Sigmoid colon (tissue), 6 donors: ENCODE measurements at regions not wholly inside any gene's neighbourhood (a gene's known extent, or its start where the extent isn't known, plus 50 kb on each side); places are given as distances from the start of the nearest gene placed in this dataset.

Experiments used
- DNase-seq: peaks from one replicate; pipeline ENCODE4 v3.0.0-alpha.2; 2019
- H3K27ac ChIP-seq, 4 donors: fragments of 200-600 bp; sonication (generic); one replicate each; pipeline ENCODE4 v1.5.1; 2016 to 2019; ENCODE audit warnings: mild to moderate bottlenecking in 1 of 4
- H3K27me3 ChIP-seq, 3 donors: fragments of 200-600 bp; sonication (generic); one replicate each; pipeline ENCODE4 v1.5.1; 2019; ENCODE audit warnings: mild to moderate bottlenecking in 1 of 3
- H3K36me3 ChIP-seq, 4 donors: fragments of 200-600 bp; sonication (generic); one replicate each; pipeline ENCODE4 v1.5.1; 2016 to 2019
- H3K4me1 ChIP-seq, 4 donors: fragments of 200-600 bp; sonication (generic); one replicate each; pipeline ENCODE4 v1.5.1; 2017 to 2019
- H3K4me3 ChIP-seq, 4 donors: fragments of 200-600 bp; sonication (generic); one replicate each; pipeline ENCODE4 v1.5.1; 2017 to 2019; ENCODE audit warnings: mild to moderate bottlenecking in 2 of 4, moderate library complexity in 1 of 4
- H3K9me3 ChIP-seq, 4 donors: fragments of 200-600 bp in 3 of 4; sonication (generic) in 3 of 4; one replicate each; pipeline versions ENCODE4 v1.5.1 to v1.6.1; 2013 to 2019
- EP300 ChIP-seq, 4 donors: sonication (generic); formaldehyde crosslinking; IDR thresholded peaks; one replicate each; pipeline ENCODE4 v1.6.1; 2017; ENCODE audit warnings: antibody characterized with exemption in 4 of 4
- POLR2A ChIP-seq, 2 donors: fragments of 450-650 bp; IDR thresholded peaks; one replicate each; pipeline ENCODE4 v1.6.1; 2016; ENCODE audit warnings: antibody characterized with exemption in 2 of 2, mild to moderate bottlenecking in 2 of 2, moderate library complexity in 2 of 2
- POLR2AphosphoS5 ChIP-seq, 4 donors: sonication (generic); formaldehyde crosslinking; IDR thresholded peaks; one replicate each; pipeline ENCODE4 v1.6.1; 2017; ENCODE audit warnings: antibody characterized with exemption in 4 of 4
- WGBS, 2 donors: extraction: QIAGEN DNeasy Blood & Tissue Kit; methylation state at CpG; one replicate each; pipeline ENCODE4 v1.1.7; 2013; 5-methylcytosine and 5-hydroxymethylcytosine counted together
- intact Hi-C: fragments of 100-400 bp; cut with DNase I; formaldehyde crosslinking; loops from one replicate; pipeline ENCODE4 v1.15.1; 2023
- TF ChIP-seq, protein P1 (sequence below), 4 experiments: fragments of 450-650 bp in 3 of 4; fragments of 200-600 bp in 1 of 4; IDR thresholded peaks; one replicate each; pipeline ENCODE4 v1.5.1; 2016 to 2019; ENCODE audit warnings: antibody characterized with exemption in 4 of 4, mild to moderate bottlenecking in 3 of 4, moderate library complexity in 2 of 4
- donor health status: healthy with polysubstance abuse.
- donor health status: healthy.

- intact Hi-C loops: no loop called here
- WGBS, 2 donors: 71 to 81% methylated on average over 2 of the region's 2 CpGs
- Histone ChIP-seq H3K4me1 (no peaks in the 10 kb centered on the region), H3K4me3 (no peak overlapping the region), H3K27me3 (no peaks in the 10 kb centered on the region), H3K9me3 (no peaks in the 10 kb centered on the region), H3K36me3 (no peaks in the 10 kb centered on the region), H3K27ac (no peak overlapping the region)
- TF ChIP-seq, protein P1, sequence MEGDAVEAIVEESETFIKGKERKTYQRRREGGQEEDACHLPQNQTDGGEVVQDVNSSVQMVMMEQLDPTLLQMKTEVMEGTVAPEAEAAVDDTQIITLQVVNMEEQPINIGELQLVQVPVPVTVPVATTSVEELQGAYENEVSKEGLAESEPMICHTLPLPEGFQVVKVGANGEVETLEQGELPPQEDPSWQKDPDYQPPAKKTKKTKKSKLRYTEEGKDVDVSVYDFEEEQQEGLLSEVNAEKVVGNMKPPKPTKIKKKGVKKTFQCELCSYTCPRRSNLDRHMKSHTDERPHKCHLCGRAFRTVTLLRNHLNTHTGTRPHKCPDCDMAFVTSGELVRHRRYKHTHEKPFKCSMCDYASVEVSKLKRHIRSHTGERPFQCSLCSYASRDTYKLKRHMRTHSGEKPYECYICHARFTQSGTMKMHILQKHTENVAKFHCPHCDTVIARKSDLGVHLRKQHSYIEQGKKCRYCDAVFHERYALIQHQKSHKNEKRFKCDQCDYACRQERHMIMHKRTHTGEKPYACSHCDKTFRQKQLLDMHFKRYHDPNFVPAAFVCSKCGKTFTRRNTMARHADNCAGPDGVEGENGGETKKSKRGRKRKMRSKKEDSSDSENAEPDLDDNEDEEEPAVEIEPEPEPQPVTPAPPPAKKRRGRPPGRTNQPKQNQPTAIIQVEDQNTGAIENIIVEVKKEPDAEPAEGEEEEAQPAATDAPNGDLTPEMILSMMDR (IDR thresholded peaks at IDR 0.05): no peak
- TF ChIP-seq POLR2A (IDR thresholded peaks at IDR 0.05) (no peak), POLR2AphosphoS5 (IDR thresholded peaks at IDR 0.05) (no peak), EP300 (IDR thresholded peaks at IDR 0.05) (no peak)
- no peak for DNase-seq
These were observed 90.0 kb upstream of the STT3B start for GRCh38 chr3:31442755-31443154.

DNA sequence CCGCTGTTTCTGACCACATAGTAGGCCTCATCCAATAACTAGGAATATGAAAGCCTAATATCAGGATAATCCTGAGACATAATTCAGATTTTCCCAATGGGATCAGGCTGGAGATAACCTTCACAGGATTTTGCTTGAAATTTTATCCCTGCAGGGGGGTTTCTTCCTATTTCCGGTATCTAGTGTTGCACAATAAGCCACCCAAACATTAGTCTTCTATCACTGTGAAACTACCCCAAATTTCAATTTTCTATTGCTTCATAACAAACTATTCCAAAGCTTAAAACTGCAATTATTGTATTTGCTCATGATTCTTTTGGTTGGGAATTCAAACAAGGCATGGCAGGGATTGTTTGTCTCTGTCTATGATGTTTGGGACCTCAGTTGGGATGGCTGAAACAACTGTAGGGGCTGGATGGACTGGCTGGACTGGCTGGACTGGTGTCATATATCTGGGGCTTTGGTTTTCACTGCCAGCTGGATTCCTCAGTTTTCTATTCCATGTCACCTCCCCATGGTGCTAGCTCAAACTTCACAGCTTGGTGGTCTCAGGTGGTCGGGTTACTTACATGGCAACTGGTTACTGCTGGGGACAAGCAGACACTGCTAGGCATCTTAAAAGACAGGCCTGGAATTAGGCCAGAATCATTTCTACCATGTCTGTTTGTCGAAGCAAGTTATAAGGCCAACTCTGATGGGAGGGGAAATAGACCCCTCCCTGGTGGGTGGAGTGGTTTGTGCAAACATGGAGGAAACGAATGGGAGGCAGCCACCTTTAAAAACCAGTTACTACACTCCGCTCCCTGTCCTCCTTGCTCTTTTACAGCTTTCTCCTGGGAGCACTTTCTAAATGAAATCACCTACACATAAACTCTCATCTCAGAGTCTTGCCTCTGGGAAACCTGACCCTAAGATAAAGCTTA is 88.2 kb upstream of the STT3B start:
- H3K27ac ChIP-seq: no peak overlapping the region
- intact Hi-C loops: no loop called here
- no peaks in the 10 kb centered on the region for H3K27me3 ChIP-seq
- H3K4me1 ChIP-seq: no peaks in the 10 kb centered on the region
- H3K36me3 ChIP-seq: no peaks in the 10 kb centered on the region
- no peaks in the 10 kb centered on the region for H3K9me3 ChIP-seq
- WGBS, 2 donors: 55 to 84% methylated on average over 6 of the region's 6 CpGs
- no peak overlapping the region for H3K4me3 ChIP-seq
- DNase-seq: no peak
- TF ChIP-seq, protein P1 (IDR thresholded peaks at IDR 0.05): no peak
- TF ChIP-seq POLR2A (IDR thresholded peaks at IDR 0.05) (no peak), EP300 (IDR thresholded peaks at IDR 0.05) (no peak), POLR2AphosphoS5 (IDR thresholded peaks at IDR 0.05) (no peak)

DNA sequence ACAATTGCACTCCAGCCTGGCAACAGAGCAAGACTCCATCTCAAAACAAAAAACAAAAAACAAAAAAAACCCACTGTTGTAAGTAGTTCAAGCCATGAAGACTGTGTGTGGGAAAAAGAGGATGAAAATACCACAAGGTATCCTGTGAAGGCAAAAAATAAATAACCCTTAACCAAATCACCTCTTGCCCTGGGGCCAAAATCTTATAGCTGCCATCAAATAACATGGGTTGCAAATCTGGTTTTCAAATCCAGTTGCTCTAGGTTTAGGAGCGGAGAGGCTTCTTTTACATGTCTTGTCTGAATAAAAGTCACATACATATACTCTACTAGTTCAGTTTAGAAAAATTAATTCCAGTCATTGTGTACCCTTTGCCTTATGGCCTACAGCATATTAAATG is 87.0 kb upstream of the STT3B start:
- TF ChIP-seq EP300 (IDR thresholded peaks at IDR 0.05): no peak
- TF ChIP-seq POLR2A (IDR thresholded peaks at IDR 0.05): no peak
- TF ChIP-seq, protein P1 (IDR thresholded peaks at IDR 0.05): no peak
- no peak for TF ChIP-seq POLR2AphosphoS5 (IDR thresholded peaks at IDR 0.05)
- DNase-seq: no peak
- 95 to 98% methylated on average over 1 of the region's 1 CpG for WGBS, 2 donors

DNA sequence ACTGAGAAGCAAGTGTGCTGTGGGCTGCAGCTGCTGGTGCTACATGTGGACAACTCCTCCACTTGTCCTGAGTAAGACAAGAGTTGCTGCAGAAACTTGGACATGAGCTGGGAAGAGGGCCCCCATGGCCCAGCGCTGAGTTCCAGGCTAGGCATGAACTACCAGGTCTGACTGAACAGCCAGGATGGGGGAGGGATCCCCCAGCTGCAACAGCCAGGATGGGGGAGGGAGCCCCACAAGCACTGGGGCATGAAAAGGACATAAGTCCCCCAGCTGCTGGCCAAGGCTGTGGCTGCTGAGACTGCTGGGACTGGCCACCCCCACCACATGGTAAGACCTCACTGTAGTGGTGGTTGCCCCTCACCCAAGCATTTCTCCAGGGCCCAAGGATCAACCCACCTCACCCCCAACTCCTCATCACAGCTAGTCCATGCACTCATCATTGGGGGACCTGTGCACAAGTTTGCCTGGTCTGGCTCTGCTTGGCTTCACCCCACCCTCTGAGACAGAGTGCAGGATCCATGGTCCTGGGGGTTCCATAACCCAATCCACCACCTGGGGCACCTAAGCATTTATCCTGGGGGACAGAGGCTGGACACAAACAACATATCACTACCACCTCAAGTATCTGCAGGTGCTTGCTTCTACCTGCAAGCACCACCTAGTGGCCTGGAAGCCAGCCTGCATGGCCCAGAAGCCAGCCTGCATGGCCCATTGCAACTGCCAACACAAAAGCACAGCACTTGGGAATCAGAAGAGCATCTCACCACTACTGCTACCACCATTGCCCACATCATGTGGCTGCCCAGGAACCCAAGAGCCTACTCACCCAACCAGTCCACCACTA is 84.5 kb upstream of the STT3B start:
- Histone ChIP-seq H3K4me3 (no peak overlapping the region), H3K27ac (no peak overlapping the region), H3K36me3 (no peaks in the 10 kb centered on the region), H3K9me3 (no peaks in the 10 kb centered on the region), H3K27me3 (no peaks in the 10 kb centered on the region), H3K4me1 (no peaks in the 10 kb centered on the region)
- no peak for TF ChIP-seq EP300 (IDR thresholded peaks at IDR 0.05)
- no peak for TF ChIP-seq POLR2A (IDR thresholded peaks at IDR 0.05)
- TF ChIP-seq, protein P1 (IDR thresholded peaks at IDR 0.05): no peak
- TF ChIP-seq POLR2AphosphoS5 (IDR thresholded peaks at IDR 0.05): no peak
- intact Hi-C loops: no loop called here
- DNase-seq: no peak
- 98% methylated on average over 1 of the region's 1 CpG for WGBS, 2 donors

More for the DNA sequence above, 87.0 kb upstream of the STT3B start:
- Histone ChIP-seq H3K4me3 (no peak overlapping the region), H3K4me1 (no peaks in the 10 kb centered on the region), H3K9me3 (no peaks in the 10 kb centered on the region), H3K36me3 (no peaks in the 10 kb centered on the region), H3K27ac (no peak overlapping the region), H3K27me3 (no peaks in the 10 kb centered on the region)
- intact Hi-C loops: no loop called here
